ENCODE measurements at regions not wholly inside any gene's neighbourhood (a gene's known extent, or its start where the extent isn't known, plus 50 kb on each side); places are given as distances from the start of the nearest gene placed in this dataset.

GRCh38 chr6:26233649-26234420 lies 131.2 kb upstream of the BTN3A2 start:
- TF ChIP-seq, protein P1, sequence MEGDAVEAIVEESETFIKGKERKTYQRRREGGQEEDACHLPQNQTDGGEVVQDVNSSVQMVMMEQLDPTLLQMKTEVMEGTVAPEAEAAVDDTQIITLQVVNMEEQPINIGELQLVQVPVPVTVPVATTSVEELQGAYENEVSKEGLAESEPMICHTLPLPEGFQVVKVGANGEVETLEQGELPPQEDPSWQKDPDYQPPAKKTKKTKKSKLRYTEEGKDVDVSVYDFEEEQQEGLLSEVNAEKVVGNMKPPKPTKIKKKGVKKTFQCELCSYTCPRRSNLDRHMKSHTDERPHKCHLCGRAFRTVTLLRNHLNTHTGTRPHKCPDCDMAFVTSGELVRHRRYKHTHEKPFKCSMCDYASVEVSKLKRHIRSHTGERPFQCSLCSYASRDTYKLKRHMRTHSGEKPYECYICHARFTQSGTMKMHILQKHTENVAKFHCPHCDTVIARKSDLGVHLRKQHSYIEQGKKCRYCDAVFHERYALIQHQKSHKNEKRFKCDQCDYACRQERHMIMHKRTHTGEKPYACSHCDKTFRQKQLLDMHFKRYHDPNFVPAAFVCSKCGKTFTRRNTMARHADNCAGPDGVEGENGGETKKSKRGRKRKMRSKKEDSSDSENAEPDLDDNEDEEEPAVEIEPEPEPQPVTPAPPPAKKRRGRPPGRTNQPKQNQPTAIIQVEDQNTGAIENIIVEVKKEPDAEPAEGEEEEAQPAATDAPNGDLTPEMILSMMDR (IDR thresholded peaks at IDR 0.05) = no peak
- no peak for TF ChIP-seq ZFX (IDR thresholded peaks at IDR 0.05; ENCODE audit: borderline replicate concordance)

All from 22Rv1 (cell line).